HG03354 (cell line): ENCODE measurements at regions not wholly inside any gene's neighbourhood (a gene's known extent, or its start where the extent isn't known, plus 50 kb on each side); places are given as distances from the start of the nearest gene placed in this dataset.

Experiments used
- ATAC-seq: cut with Tn5 transposase; IDR thresholded peaks from one replicate; pipeline ENCODE4 v1.9.1; 2021; ENCODE audit warnings: mild to moderate bottlenecking; ENCODE audit not compliant: unreplicated experiment, poor library complexity, severe bottlenecking

GRCh38 chr7:12066521-12066920 lies 144.6 kb upstream of the TMEM106B start:
- ATAC-seq: no peak

- ATAC-seq: peak; percentile 69
Measured at GRCh38 chr7:12067156-12067831, 143.8 kb upstream of the TMEM106B start.

- ATAC-seq: no peak
Measured at GRCh38 chr7:12069757-12070156, 141.3 kb upstream of the TMEM106B start.

GRCh38 chr7:12074889-12075288 lies 136.2 kb upstream of the TMEM106B start:
- ATAC-seq: no peak

- no peak for ATAC-seq
Measured at GRCh38 chr7:12080006-12080405, 131.1 kb upstream of the TMEM106B start.

- ATAC-seq: no peak
Measured at GRCh38 chr7:12085516-12085915, 125.6 kb upstream of the TMEM106B start.

GRCh38 chr7:12089951-12090756 lies 120.9 kb upstream of the TMEM106B start:
- ATAC-seq: no peak

- ATAC-seq: no peak
Measured at GRCh38 chr7:12090757-12091221, 120.3 kb upstream of the TMEM106B start.

GRCh38 chr7:12091231-12091630 lies 119.9 kb upstream of the TMEM106B start:
- ATAC-seq: no peak

- ATAC-seq: no peak
Measured at GRCh38 chr7:12092499-12093130, 118.5 kb upstream of the TMEM106B start.

GRCh38 chr7:12093365-12093764 lies 117.7 kb upstream of the TMEM106B start:
- ATAC-seq: no peak

GRCh38 chr7:12094365-12094921 lies 116.7 kb upstream of the TMEM106B start:
- ATAC-seq: no peak

GRCh38 chr7:12102126-12102525 lies 109.0 kb upstream of the TMEM106B start:
- ATAC-seq: no peak

- no peak for ATAC-seq
Measured at GRCh38 chr7:12102527-12102926, 108.6 kb upstream of the TMEM106B start.

GRCh38 chr7:12103948-12104347 lies 107.1 kb upstream of the TMEM106B start:
- no peak for ATAC-seq

GRCh38 chr7:12107381-12107780 lies 103.7 kb upstream of the TMEM106B start:
- ATAC-seq: no peak

GRCh38 chr7:12107841-12108254 lies 103.2 kb upstream of the TMEM106B start:
- no peak for ATAC-seq

- ATAC-seq: no peak
Measured at GRCh38 chr7:12110425-12110824, 100.7 kb upstream of the TMEM106B start.

- peak; percentile 55 for ATAC-seq
Measured at GRCh38 chr7:12111422-12112405, 99.4 kb upstream of the TMEM106B start.
